Liver (tissue), 8 donors: ENCODE measurements at regions not wholly inside any gene's neighbourhood (a gene's known extent, or its start where the extent isn't known, plus 50 kb on each side); places are given as distances from the start of the nearest gene placed in this dataset.

Experiments used
- DNase-seq: peaks from one replicate; pipeline ENCODE4 v3.0.0-alpha.2; 2017; ENCODE audit warnings: low spot score
- H3K27ac ChIP-seq, 2 donors: one replicate each; pipeline ENCODE4 v1.7.0; 2013; ENCODE audit warnings: inconsistent platforms in 2 of 2, low read length in 2 of 2, control low read depth in 1 of 2, low read depth in 1 of 2, mild to moderate bottlenecking in 1 of 2
- H3K27me3 ChIP-seq, 4 donors: one replicate each; pipeline versions ENCODE4 v1.6.1 to v1.7.0; 2013; ENCODE audit warnings: low read length in 3 of 4, inconsistent platforms in 1 of 4, mild to moderate bottlenecking in 1 of 4, moderate library complexity in 1 of 4; ENCODE audit not compliant: control insufficient read depth in 4 of 4, insufficient read depth in 4 of 4
- H3K36me3 ChIP-seq, 4 donors: one replicate each; pipeline versions ENCODE4 v1.6.1 to v1.7.0; 2013; ENCODE audit warnings: low read length in 3 of 4, mild to moderate bottlenecking in 3 of 4, low read depth in 1 of 4, moderate library complexity in 1 of 4; ENCODE audit not compliant: control insufficient read depth in 4 of 4, insufficient read depth in 3 of 4
- H3K4me1 ChIP-seq, 4 donors: one replicate each; pipeline versions ENCODE4 v1.6.1 to v1.7.0; 2013; ENCODE audit warnings: low read length in 3 of 4, mild to moderate bottlenecking in 3 of 4, moderate library complexity in 1 of 4; ENCODE audit not compliant: control insufficient read depth in 4 of 4, insufficient read depth in 4 of 4
- H3K4me3 ChIP-seq, 3 donors: one replicate each; pipeline versions ENCODE4 v1.6.1 to v1.7.0; 2013; ENCODE audit warnings: low read length in 3 of 3, control low read depth in 1 of 3, low read depth in 1 of 3, mild to moderate bottlenecking in 1 of 3
- H3K9ac ChIP-seq, 2 donors: one replicate each; pipeline ENCODE4 v1.7.0; 2013; ENCODE audit warnings: low read length in 2 of 2, mild to moderate bottlenecking in 2 of 2, moderate library complexity in 2 of 2, control low read depth in 1 of 2, low read depth in 1 of 2
- H3K9me3 ChIP-seq, 4 donors: one replicate each; pipeline versions ENCODE4 v1.6.1 to v1.7.0; 2013; ENCODE audit warnings: low read length in 3 of 4; ENCODE audit not compliant: control insufficient read depth in 4 of 4
- FOXA1 ChIP-seq: IDR thresholded peaks from 2 replicates; pipeline ENCODE4 v1.6.1; 2016; ENCODE audit warnings: antibody characterized with exemption
- FOXA2 ChIP-seq: IDR thresholded peaks from 2 replicates; pipeline ENCODE4 v1.6.1; 2016; ENCODE audit warnings: antibody characterized with exemption
- GABPA ChIP-seq, 2 donors: IDR thresholded peaks in 1 of 2; conservative IDR thresholded peaks in 1 of 2; 2 replicates each; pipeline ENCODE4 v1.6.1; 2016; ENCODE audit warnings: antibody characterized with exemption in 2 of 2, mild to moderate bottlenecking in 1 of 2, moderate library complexity in 1 of 2
- HNF4A ChIP-seq, 2 donors: conservative IDR thresholded peaks; 2 replicates each; pipeline ENCODE4 v1.6.1; 2016; ENCODE audit warnings: antibody characterized with exemption in 2 of 2, mild to moderate bottlenecking in 2 of 2
- HNF4G ChIP-seq: IDR thresholded peaks from 2 replicates; pipeline ENCODE4 v1.6.1; 2016; ENCODE audit warnings: antibody characterized with exemption
- JUND ChIP-seq, 2 donors: IDR thresholded peaks; 2 replicates each; pipeline ENCODE4 v1.6.1; 2016; ENCODE audit warnings: antibody characterized with exemption in 2 of 2
- MAX ChIP-seq: IDR thresholded peaks from 2 replicates; pipeline ENCODE4 v1.6.1; 2016; ENCODE audit warnings: antibody characterized with exemption
- NR2F2 ChIP-seq: IDR thresholded peaks from 2 replicates; pipeline ENCODE4 v1.6.1; 2016; ENCODE audit warnings: antibody characterized with exemption
- RXRA ChIP-seq, 2 donors: IDR thresholded peaks; 2 replicates each; pipeline ENCODE4 v1.6.1; 2017 to 2018; ENCODE audit warnings: antibody characterized with exemption in 2 of 2, mild to moderate bottlenecking in 1 of 2
- SP1 ChIP-seq: IDR thresholded peaks from 2 replicates; pipeline ENCODE4 v1.6.1; 2018; ENCODE audit warnings: antibody characterized with exemption, mild to moderate bottlenecking
- TAF1 ChIP-seq: conservative IDR thresholded peaks from 2 replicates; pipeline ENCODE4 v1.6.1; 2016; ENCODE audit warnings: antibody characterized with exemption, mild to moderate bottlenecking
- WGBS: extraction: QIAGEN DNeasy Blood & Tissue Kit; methylation state at CpG from one replicate; pipeline ENCODE4 v1.1.7; 2013; 5-methylcytosine and 5-hydroxymethylcytosine counted together
- TF ChIP-seq, protein P1 (sequence below): IDR thresholded peaks from 2 replicates; pipeline ENCODE4 v1.6.1; 2016; ENCODE audit warnings: antibody characterized with exemption
- TF ChIP-seq, protein P2 (sequence below): IDR thresholded peaks from 2 replicates; pipeline ENCODE4 v1.6.1; 2016; ENCODE audit warnings: antibody characterized with exemption
- TF ChIP-seq, protein P3 (sequence below): fragments of 150-350 bp; IDR thresholded peaks from 2 replicates; pipeline ENCODE4 v1.5.1; 2017; ENCODE audit warnings: improper control_type of control experiment, low read depth, low read length; ENCODE audit not compliant: missing input control
- TF ChIP-seq, protein P4 (sequence below): IDR thresholded peaks from 2 replicates; pipeline ENCODE4 v1.6.1; 2016; ENCODE audit warnings: antibody characterized with exemption, mild to moderate bottlenecking
- donor health status: healthy.
- donor health status: healthy.
- donor health status: healthy.
- donor health status: healthy.
- donor health status: healthy.

DNA sequence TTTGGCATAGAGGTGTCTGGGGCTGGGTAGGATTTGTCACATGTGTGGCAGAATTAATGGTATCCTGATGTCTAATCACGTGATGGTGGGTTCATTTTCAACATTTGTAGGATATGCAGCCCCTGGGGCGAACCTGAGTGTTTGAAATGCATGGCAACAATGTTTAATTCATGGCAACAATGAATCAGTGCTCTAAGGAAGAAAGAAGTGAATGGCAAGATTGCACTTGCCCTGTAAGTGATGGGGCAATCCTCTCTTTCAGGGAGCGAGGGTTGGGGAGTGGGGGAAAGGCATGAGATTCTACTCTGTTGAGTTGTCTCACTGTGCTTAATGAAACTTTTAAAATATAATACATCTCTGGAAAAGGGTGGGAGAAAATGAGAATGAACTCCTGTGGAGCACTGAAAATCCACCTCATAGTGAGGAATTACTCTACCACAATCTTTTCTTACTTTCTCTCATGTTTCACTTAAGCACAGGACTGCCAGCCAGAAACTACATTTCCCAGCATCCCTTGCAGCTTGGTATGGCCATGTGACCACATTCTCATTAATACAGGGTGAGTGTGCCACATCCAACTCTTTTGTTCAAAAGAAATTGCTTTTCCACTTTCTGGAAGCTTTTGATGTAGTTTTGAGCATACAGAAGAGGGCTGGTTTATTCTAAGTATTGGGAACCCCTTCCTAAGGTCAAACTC is 64.0 kb upstream of the PGM2 start (continued):
- TF ChIP-seq, protein P1, sequence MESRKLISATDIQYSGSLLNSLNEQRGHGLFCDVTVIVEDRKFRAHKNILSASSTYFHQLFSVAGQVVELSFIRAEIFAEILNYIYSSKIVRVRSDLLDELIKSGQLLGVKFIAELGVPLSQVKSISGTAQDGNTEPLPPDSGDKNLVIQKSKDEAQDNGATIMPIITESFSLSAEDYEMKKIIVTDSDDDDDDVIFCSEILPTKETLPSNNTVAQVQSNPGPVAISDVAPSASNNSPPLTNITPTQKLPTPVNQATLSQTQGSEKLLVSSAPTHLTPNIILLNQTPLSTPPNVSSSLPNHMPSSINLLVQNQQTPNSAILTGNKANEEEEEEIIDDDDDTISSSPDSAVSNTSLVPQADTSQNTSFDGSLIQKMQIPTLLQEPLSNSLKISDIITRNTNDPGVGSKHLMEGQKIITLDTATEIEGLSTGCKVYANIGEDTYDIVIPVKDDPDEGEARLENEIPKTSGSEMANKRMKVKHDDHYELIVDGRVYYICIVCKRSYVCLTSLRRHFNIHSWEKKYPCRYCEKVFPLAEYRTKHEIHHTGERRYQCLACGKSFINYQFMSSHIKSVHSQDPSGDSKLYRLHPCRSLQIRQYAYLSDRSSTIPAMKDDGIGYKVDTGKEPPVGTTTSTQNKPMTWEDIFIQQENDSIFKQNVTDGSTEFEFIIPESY: no peak
- TF ChIP-seq, protein P2, sequence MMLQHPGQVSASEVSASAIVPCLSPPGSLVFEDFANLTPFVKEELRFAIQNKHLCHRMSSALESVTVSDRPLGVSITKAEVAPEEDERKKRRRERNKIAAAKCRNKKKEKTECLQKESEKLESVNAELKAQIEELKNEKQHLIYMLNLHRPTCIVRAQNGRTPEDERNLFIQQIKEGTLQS: no peak

- no peaks in the 10 kb centered on the region for H3K27me3 ChIP-seq
- WGBS: 90% methylated on average over 3 of the region's 3 CpGs
- H3K4me1 ChIP-seq: peaks cover 7 to 15% (median 12%) of the 10 kb centered on the region in 4 donors
- no peaks in the 10 kb centered on the region for H3K36me3 ChIP-seq
- no peak overlapping the region for H3K27ac ChIP-seq
- DNase-seq: no peak
- no peak overlapping the region for H3K4me3 ChIP-seq
- H3K9me3 ChIP-seq: no peaks in the 10 kb centered on the region
- TF ChIP-seq, protein P3, sequence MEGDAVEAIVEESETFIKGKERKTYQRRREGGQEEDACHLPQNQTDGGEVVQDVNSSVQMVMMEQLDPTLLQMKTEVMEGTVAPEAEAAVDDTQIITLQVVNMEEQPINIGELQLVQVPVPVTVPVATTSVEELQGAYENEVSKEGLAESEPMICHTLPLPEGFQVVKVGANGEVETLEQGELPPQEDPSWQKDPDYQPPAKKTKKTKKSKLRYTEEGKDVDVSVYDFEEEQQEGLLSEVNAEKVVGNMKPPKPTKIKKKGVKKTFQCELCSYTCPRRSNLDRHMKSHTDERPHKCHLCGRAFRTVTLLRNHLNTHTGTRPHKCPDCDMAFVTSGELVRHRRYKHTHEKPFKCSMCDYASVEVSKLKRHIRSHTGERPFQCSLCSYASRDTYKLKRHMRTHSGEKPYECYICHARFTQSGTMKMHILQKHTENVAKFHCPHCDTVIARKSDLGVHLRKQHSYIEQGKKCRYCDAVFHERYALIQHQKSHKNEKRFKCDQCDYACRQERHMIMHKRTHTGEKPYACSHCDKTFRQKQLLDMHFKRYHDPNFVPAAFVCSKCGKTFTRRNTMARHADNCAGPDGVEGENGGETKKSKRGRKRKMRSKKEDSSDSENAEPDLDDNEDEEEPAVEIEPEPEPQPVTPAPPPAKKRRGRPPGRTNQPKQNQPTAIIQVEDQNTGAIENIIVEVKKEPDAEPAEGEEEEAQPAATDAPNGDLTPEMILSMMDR: no peak
- TF ChIP-seq JUND (IDR thresholded peaks at IDR 0.05) (no peak), TAF1 (no peak), RXRA (IDR thresholded peaks at IDR 0.05) (no peak), GABPA (IDR thresholded peaks at IDR 0.05 in 1 of 2, conservative IDR thresholded peaks at IDR 0.05 in 1 of 2) (no peak), HNF4G (no peak), HNF4A (conservative IDR thresholded peaks at IDR 0.05) (no peak), FOXA1 (no peak), SP1 (no peak), FOXA2 (no peak), MAX (no peak)
- TF ChIP-seq, protein P1: no peak
- H3K9ac ChIP-seq: no peak overlapping the region
Observed at GRCh38 chr4:37760840-37761239, 65.6 kb upstream of the PGM2 start.

- Histone ChIP-seq H3K27ac (no peak overlapping the region), H3K9ac (no peak overlapping the region), H3K9me3 (no peaks in the 10 kb centered on the region), H3K4me3 (no peak overlapping the region), H3K27me3 (no peaks in the 10 kb centered on the region), H3K36me3 (no peaks in the 10 kb centered on the region), H3K4me1 (peaks cover 7 to 15% (median 12%) of the 10 kb centered on the region in 4 donors)
- TF ChIP-seq NR2F2 (no peak), JUND (IDR thresholded peaks at IDR 0.05) (no peak), SP1 (no peak), HNF4G (no peak)
- TF ChIP-seq, protein P4, sequence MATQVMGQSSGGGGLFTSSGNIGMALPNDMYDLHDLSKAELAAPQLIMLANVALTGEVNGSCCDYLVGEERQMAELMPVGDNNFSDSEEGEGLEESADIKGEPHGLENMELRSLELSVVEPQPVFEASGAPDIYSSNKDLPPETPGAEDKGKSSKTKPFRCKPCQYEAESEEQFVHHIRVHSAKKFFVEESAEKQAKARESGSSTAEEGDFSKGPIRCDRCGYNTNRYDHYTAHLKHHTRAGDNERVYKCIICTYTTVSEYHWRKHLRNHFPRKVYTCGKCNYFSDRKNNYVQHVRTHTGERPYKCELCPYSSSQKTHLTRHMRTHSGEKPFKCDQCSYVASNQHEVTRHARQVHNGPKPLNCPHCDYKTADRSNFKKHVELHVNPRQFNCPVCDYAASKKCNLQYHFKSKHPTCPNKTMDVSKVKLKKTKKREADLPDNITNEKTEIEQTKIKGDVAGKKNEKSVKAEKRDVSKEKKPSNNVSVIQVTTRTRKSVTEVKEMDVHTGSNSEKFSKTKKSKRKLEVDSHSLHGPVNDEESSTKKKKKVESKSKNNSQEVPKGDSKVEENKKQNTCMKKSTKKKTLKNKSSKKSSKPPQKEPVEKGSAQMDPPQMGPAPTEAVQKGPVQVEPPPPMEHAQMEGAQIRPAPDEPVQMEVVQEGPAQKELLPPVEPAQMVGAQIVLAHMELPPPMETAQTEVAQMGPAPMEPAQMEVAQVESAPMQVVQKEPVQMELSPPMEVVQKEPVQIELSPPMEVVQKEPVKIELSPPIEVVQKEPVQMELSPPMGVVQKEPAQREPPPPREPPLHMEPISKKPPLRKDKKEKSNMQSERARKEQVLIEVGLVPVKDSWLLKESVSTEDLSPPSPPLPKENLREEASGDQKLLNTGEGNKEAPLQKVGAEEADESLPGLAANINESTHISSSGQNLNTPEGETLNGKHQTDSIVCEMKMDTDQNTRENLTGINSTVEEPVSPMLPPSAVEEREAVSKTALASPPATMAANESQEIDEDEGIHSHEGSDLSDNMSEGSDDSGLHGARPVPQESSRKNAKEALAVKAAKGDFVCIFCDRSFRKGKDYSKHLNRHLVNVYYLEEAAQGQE: no peak
- TF ChIP-seq, protein P2: no peak
- WGBS: 90% methylated on average over 1 of the region's 1 CpG
- no peak for DNase-seq
Observed at GRCh38 chr4:37759833-37760232, 66.7 kb upstream of the PGM2 start.
